ENCODE measurements at regions not wholly inside any gene's neighbourhood (a gene's known extent, or its start where the extent isn't known, plus 50 kb on each side); places are given as distances from the start of the nearest gene placed in this dataset.

DNA sequence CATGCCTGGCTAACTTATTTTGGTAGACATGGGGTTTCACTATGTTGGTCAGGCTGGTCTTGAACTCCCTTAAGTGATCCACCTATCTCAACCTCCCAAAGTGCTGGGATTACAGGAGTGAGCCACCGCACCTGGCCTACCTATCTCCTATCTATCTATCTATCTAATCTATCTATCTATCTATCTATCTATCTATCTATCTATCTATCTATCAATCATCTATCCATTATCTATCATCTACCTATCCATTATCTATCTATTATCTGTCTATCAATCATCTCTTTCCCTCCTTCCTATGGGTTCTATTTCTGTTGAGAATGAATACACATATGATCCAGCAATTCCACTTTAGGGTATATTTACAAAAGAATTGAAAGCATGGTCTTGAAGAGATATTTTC is 194.2 kb upstream of the ARG1 start:
- DNase-seq (ENCODE audit: low read depth in 1 of 2, low spot score in 1 of 2): no peak
- no peaks in the 10 kb centered on the region for H3K4me1 ChIP-seq
- no peak overlapping the region for H3K4me2 ChIP-seq
- H3K27ac ChIP-seq: no peak overlapping the region
- no peaks in the 10 kb centered on the region for H3K9me3 ChIP-seq
- POLR2A ChIA-PET: no interaction called here
- WGBS (ENCODE audit: missing lambda C conversion rate): 41% methylated on average over 1 of the region's 1 CpG
- no peak overlapping the region for H3K4me3 ChIP-seq
- CTCF ChIA-PET: no interaction called here
- TF ChIP-seq, protein P1, sequence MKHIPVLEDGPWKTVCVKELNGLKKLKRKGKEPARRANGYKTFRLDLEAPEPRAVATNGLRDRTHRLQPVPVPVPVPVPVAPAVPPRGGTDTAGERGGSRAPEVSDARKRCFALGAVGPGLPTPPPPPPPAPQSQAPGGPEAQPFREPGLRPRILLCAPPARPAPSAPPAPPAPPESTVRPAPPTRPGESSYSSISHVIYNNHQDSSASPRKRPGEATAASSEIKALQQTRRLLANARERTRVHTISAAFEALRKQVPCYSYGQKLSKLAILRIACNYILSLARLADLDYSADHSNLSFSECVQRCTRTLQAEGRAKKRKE (CRISPR knock-in tag; IDR thresholded peaks at IDR 0.05; ENCODE audit: low read depth): no peak
- TF ChIP-seq CHD2 (IDR thresholded peaks at IDR 0.05; ENCODE audit: low read length, partially characterized antibody) (no peak), RFX5 (IDR thresholded peaks at IDR 0.05) (no peak), EHF (CRISPR knock-in tag; IDR thresholded peaks at IDR 0.05) (no peak), BHLHE40 (IDR thresholded peaks at IDR 0.05; ENCODE audit: low read depth, low read length) (no peak), SREBF2 (IDR thresholded peaks at IDR 0.05) (no peak), ZSCAN20 (CRISPR knock-in tag; IDR thresholded peaks at IDR 0.05) (no peak)
- no peak for FAIRE-seq
- ATAC-seq: no peak

DNA sequence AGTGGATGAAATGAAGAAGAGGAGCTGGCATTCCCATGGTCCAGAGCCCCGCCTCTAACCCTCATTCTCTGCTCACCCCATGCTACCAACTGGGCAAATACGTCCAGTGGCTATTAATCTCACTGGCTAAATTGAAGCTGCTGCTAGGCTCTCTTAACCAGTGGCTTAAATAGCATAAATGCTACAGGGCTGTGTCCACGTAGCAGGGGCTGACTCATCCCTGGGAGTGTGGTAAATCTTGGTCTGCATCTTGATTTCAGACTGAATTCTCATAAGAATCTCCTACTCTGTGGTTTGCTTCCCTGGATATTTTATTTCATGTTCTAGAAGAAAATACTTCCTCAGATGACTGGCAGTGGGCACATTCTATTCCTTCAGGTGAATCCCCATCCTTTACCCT is 193.1 kb upstream of the ARG1 start:
- no peak overlapping the region for H3K27ac ChIP-seq
- CTCF ChIA-PET: no interaction called here
- POLR2A ChIA-PET: no interaction called here
- DNase-seq (ENCODE audit: low read depth in 1 of 2, low spot score in 1 of 2) (no peak), ATAC-seq (no peak), FAIRE-seq (no peak)
- no peaks in the 10 kb centered on the region for H3K4me1 ChIP-seq
- H3K4me3 ChIP-seq: no peak overlapping the region
- WGBS (ENCODE audit: missing lambda C conversion rate): 35% methylated on average over 3 of the region's 3 CpGs
- H3K4me2 ChIP-seq: no peak overlapping the region
- TF ChIP-seq CBX8 (IDR thresholded peaks at IDR 0.05): no peak
- TF ChIP-seq GATA3 (IDR thresholded peaks at IDR 0.05; ENCODE audit: borderline replicate concordance): no peak
- no peak for TF ChIP-seq SMC3 (IDR thresholded peaks at IDR 0.05)
- no peak for TF ChIP-seq HOXB5 (CRISPR knock-in tag; IDR thresholded peaks at IDR 0.05)
- TF ChIP-seq, protein P2, sequence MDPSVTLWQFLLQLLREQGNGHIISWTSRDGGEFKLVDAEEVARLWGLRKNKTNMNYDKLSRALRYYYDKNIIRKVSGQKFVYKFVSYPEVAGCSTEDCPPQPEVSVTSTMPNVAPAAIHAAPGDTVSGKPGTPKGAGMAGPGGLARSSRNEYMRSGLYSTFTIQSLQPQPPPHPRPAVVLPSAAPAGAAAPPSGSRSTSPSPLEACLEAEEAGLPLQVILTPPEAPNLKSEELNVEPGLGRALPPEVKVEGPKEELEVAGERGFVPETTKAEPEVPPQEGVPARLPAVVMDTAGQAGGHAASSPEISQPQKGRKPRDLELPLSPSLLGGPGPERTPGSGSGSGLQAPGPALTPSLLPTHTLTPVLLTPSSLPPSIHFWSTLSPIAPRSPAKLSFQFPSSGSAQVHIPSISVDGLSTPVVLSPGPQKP (IDR thresholded peaks at IDR 0.05; ENCODE audit: low read depth, low read length): no peak
- no peak for TF ChIP-seq HOXB13 (CRISPR knock-in tag; IDR thresholded peaks at IDR 0.05; ENCODE audit: low read depth)
- TF ChIP-seq NR3C1 (IDR thresholded peaks at IDR 0.05): no peak
- no peak for TF ChIP-seq EHF (CRISPR knock-in tag; IDR thresholded peaks at IDR 0.05)
- no peak for TF ChIP-seq SREBF2 (IDR thresholded peaks at IDR 0.05)
- no peak for TF ChIP-seq RCOR1 (IDR thresholded peaks at IDR 0.05; ENCODE audit: low read depth, low read length)
- TF ChIP-seq CBX2 (IDR thresholded peaks at IDR 0.05; ENCODE audit: borderline replicate concordance, low read depth): no peak
- TF ChIP-seq, protein P3, sequence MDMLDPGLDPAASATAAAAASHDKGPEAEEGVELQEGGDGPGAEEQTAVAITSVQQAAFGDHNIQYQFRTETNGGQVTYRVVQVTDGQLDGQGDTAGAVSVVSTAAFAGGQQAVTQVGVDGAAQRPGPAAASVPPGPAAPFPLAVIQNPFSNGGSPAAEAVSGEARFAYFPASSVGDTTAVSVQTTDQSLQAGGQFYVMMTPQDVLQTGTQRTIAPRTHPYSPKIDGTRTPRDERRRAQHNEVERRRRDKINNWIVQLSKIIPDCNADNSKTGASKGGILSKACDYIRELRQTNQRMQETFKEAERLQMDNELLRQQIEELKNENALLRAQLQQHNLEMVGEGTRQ (IDR thresholded peaks at IDR 0.05): no peak
- TF ChIP-seq POLR2A (IDR thresholded peaks at IDR 0.05; ENCODE audit: low read length): no peak
- TF ChIP-seq ZNF302 (CRISPR knock-in tag; IDR thresholded peaks at IDR 0.05): no peak
- no peak for TF ChIP-seq HOXA7 (CRISPR knock-in tag; IDR thresholded peaks at IDR 0.05)
- TF ChIP-seq, protein P4, sequence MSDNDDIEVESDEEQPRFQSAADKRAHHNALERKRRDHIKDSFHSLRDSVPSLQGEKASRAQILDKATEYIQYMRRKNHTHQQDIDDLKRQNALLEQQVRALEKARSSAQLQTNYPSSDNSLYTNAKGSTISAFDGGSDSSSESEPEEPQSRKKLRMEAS (IDR thresholded peaks at IDR 0.05): no peak
- no peak for TF ChIP-seq TFCP2L1 (CRISPR knock-in tag; IDR thresholded peaks at IDR 0.05)
- TF ChIP-seq RFX5 (IDR thresholded peaks at IDR 0.05): no peak
- TF ChIP-seq, protein P1 (CRISPR knock-in tag; IDR thresholded peaks at IDR 0.05; ENCODE audit: low read depth): no peak
- no peaks in the 10 kb centered on the region for H3K9me3 ChIP-seq

DNA sequence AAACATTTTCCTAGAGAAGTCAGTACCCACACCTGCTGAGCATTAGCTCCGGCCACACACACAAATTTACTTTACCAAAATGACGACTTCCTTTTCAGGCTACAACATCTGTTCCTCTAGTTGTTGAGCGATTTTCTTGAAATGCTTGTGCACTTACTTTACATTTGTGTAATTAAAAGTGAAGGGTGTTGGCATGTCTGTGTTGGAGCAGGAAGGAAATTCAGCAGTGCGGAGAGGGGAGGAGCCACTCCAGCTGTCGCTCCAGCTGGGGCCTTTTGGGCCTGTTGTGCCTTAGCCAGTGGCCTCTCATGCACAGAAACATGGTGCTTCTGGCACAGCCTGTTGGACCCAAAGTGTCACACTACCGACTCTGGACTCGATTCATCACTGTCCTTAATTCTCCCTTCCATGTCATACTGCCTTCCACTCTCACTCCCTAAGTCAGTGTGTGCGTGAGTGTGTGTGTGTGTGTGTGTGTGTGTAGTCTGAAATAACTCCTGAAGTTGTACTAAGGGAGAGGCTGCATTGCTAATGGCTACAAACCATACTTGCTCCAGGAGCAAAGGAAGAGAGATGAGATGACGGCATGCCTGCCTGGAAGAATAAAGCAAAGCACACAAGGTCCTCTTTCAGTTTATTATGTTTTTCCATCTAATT is 191.8 kb upstream of the ARG1 start:
- FAIRE-seq (no peak), DNase-seq (ENCODE audit: low read depth in 1 of 2, low spot score in 1 of 2) (no peak), ATAC-seq (no peak)
- ChIA-PET CTCF (no interaction called here), POLR2A (no interaction called here)
- Histone ChIP-seq H3K27ac (no peak overlapping the region), H3K9me3 (no peaks in the 10 kb centered on the region), H3K4me1 (no peaks in the 10 kb centered on the region), H3K4me2 (no peak overlapping the region), H3K4me3 (no peak overlapping the region)
- WGBS (ENCODE audit: missing lambda C conversion rate): 61% methylated on average over 9 of the region's 9 CpGs
- TF ChIP-seq JUN (IDR thresholded peaks at IDR 0.05) (no peak), POLR2AphosphoS2 (conservative IDR thresholded peaks at IDR 0.05; ENCODE audit: low read length) (no peak)
- TF ChIP-seq, protein P5, sequence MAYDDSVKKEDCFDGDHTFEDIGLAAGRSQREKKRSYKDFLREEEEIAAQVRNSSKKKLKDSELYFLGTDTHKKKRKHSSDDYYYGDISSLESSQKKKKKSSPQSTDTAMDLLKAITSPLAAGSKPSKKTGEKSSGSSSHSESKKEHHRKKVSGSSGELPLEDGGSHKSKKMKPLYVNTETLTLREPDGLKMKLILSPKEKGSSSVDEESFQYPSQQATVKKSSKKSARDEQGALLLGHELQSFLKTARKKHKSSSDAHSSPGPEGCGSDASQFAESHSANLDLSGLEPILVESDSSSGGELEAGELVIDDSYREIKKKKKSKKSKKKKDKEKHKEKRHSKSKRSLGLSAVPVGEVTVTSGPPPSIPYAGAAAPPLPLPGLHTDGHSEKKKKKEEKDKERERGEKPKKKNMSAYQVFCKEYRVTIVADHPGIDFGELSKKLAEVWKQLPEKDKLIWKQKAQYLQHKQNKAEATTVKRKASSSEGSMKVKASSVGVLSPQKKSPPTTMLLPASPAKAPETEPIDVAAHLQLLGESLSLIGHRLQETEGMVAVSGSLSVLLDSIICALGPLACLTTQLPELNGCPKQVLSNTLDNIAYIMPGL (CRISPR knock-in tag; IDR thresholded peaks at IDR 0.05; ENCODE audit: borderline replicate concordance): no peak

All from A549 (cell line).